ENCODE measurements at regions not wholly inside any gene's neighbourhood (a gene's known extent, or its start where the extent isn't known, plus 50 kb on each side); places are given as distances from the start of the nearest gene placed in this dataset.

DNA sequence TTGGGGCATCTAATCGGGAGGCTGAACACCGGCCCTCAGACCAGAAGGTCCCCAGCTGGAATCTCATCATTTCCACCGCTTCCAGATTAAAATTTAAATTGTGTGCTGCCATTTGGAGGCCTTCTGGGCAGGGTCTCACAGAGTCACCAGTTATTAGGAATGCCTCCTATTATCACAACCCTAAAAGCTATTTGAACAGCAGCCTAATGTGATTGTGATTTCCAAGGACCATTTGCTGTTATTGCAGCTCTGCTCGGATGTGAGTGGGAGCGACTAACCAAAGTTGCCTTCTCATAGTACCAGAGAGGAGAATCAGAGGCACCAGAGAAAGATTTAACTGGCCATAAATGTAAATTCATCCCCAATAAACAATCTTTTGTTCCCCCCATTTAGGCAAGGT, 277.3 kb downstream of the RNF144B start:
- Histone ChIP-seq H4K8ac (ENCODE audit: extremely low read depth, insufficient read depth, low read length) (no peak overlapping the region), H2AK5ac (ENCODE audit: low read depth, low read length) (no peak overlapping the region), H3K27ac (ENCODE audit: low read depth, low read length) (no peak overlapping the region), H3K14ac (ENCODE audit: insufficient read length) (no peak overlapping the region), H3K27me3 (replicated peaks in 1 of 4; ENCODE audit: control insufficient read depth in 3 of 4, extremely low read depth in 1 of 4, insufficient read depth in 3 of 4, low read length in 3 of 4) (no peaks in the 10 kb centered on the region), H3K9me3 (ENCODE audit: insufficient read depth in 2 of 2, low read depth in 1 of 2, low read length in 1 of 2) (no peaks in the 10 kb centered on the region), H2BK120ac (replicated peaks; ENCODE audit: low read depth, low read length) (no peak overlapping the region), H3K9ac (replicated peaks in 1 of 4; ENCODE audit: extremely low read depth in 1 of 4, low read depth in 3 of 4, low read length in 3 of 4) (no peak overlapping the region), H2BK20ac (ENCODE audit: low read length) (no peak overlapping the region), H3K4ac (replicated peaks; ENCODE audit: insufficient read length, low read depth, low read length) (no peak overlapping the region), H2BK12ac (ENCODE audit: low read depth, low read length) (no peak overlapping the region), H2BK15ac (ENCODE audit: low read length) (no peak overlapping the region), H3K4me2 (ENCODE audit: insufficient read depth in 1 of 2, low read depth in 2 of 2, low read length in 2 of 2) (no peak overlapping the region), H4K91ac (replicated peaks; ENCODE audit: insufficient read length, low read length) (no peak overlapping the region), H3K56ac (replicated peaks; ENCODE audit: insufficient read length, low read depth, low read length) (no peak overlapping the region), H3K23ac (ENCODE audit: insufficient read length) (no peak overlapping the region), H4K20me1 (replicated peaks in 1 of 2; ENCODE audit: control insufficient read depth in 1 of 2, insufficient read depth in 2 of 2, low read length in 2 of 2) (no peaks in the 10 kb centered on the region), H2BK5ac (ENCODE audit: low read depth, low read length) (no peak overlapping the region), H3K18ac (ENCODE audit: extremely low read depth, low read length) (no peak overlapping the region), H3K4me3 (ENCODE audit: extremely low read depth in 1 of 4, insufficient read depth in 2 of 4, low read depth in 3 of 4, low read length in 4 of 4) (no peak overlapping the region), H3K79me2 (ENCODE audit: control insufficient read depth in 1 of 2, insufficient read depth in 2 of 2, low read length in 2 of 2) (no peaks in the 10 kb centered on the region), H3K23me2 (ENCODE audit: low read depth, low read length) (no peaks in the 10 kb centered on the region), H3K36me3 (ENCODE audit: control insufficient read depth in 2 of 4, insufficient read depth in 4 of 4, low read length in 3 of 4) (no peaks in the 10 kb centered on the region; a peak in 1 of 8 replicates), H3K4me1 (replicated peaks in 1 of 4; ENCODE audit: control insufficient read depth in 3 of 4, insufficient read depth in 4 of 4, low read length in 3 of 4) (no peaks in the 10 kb centered on the region), H2AFZ (ENCODE audit: low read length) (no peak overlapping the region), H4K5ac (ENCODE audit: insufficient read length, low read depth, low read length) (no peak overlapping the region), H3K79me1 (ENCODE audit: low read depth, low read length) (no peaks in the 10 kb centered on the region)
- no peak for DNase-seq (ENCODE audit: low read depth in 1 of 2, low spot score in 2 of 2)
- ChIA-PET CTCF (ENCODE audit: partially characterized antibody) (interaction anchor here (0.6 to 1.0 kb wide), 4 partner anchors 9 to 330 kb away, joined by 3 to 4 read pairs (median 3); no protein-coding TSS in a partner anchor), POLR2A (ENCODE audit: partially characterized antibody) (no interaction called here)
- 88% methylated on average over 5 of the region's 5 CpGs; no CpG with 5 or more reads in 1 of the 2 experiments for WGBS, 2 experiments (ENCODE audit: extremely low coverage in 1 of 2, insufficient coverage in 1 of 2, insufficient read length in 1 of 2, insufficient replicate concordance in 2 of 2, low coverage in 1 of 2, low lambda C conversion rate in 2 of 2, missing lambda C conversion rate in 1 of 2)
- FAIRE-seq, result no peak
- TF ChIP-seq BCL11A (IDR thresholded peaks at IDR 0.05; ENCODE audit: low read depth in 2 of 2, low read length in 2 of 2) (no peak), EGR1 (IDR thresholded peaks at IDR 0.05; ENCODE audit: borderline replicate concordance, low read depth, low read length) (no peak), RNF2 (IDR thresholded peaks at IDR 0.05; ENCODE audit: borderline replicate concordance, low read depth, low read length, missing control alignments, poor library complexity, severe bottlenecking) (no peak)

Data from H1 (cell line).